ENCODE measurements at regions not wholly inside any gene's neighbourhood (a gene's known extent, or its start where the extent isn't known, plus 50 kb on each side); places are given as distances from the start of the nearest gene placed in this dataset.

DNA sequence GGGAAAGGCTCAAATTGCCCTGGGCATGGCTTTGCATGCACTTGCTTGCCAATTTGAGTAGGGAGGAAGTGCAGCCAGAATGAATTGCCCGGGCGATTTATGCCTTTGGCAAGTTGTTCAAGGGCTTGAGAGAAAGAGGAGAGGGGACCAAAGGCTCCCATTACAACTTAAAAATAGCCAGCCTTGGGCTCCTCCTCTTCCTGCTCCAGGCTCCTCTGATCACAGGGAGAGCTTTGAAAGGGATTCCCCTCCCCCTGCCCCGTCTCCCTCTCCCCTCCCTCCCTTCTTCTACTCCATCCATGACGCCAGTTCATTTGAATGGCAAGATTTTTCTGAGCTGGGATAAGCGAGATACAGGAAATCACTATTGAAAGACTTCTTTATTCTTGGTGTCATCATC, 304.9 kb upstream of the JAG1 start:
- TF ChIP-seq POLR2A (IDR thresholded peaks at IDR 0.05) = no peak
- TF ChIP-seq, protein P1, sequence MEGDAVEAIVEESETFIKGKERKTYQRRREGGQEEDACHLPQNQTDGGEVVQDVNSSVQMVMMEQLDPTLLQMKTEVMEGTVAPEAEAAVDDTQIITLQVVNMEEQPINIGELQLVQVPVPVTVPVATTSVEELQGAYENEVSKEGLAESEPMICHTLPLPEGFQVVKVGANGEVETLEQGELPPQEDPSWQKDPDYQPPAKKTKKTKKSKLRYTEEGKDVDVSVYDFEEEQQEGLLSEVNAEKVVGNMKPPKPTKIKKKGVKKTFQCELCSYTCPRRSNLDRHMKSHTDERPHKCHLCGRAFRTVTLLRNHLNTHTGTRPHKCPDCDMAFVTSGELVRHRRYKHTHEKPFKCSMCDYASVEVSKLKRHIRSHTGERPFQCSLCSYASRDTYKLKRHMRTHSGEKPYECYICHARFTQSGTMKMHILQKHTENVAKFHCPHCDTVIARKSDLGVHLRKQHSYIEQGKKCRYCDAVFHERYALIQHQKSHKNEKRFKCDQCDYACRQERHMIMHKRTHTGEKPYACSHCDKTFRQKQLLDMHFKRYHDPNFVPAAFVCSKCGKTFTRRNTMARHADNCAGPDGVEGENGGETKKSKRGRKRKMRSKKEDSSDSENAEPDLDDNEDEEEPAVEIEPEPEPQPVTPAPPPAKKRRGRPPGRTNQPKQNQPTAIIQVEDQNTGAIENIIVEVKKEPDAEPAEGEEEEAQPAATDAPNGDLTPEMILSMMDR (IDR thresholded peaks at IDR 0.05) = no peak

Data from Peyer's patch (tissue), 4 donors.